Kidney epithelial cell (primary cell): ENCODE measurements at regions not wholly inside any gene's neighbourhood (a gene's known extent, or its start where the extent isn't known, plus 50 kb on each side); places are given as distances from the start of the nearest gene placed in this dataset.
"Not testable (repeated sequence)": the region's sequence is repeated elsewhere in the genome, so short reads cannot be mapped to it uniquely, and the experiment has no call there.

Experiments
- DNase-seq: peaks from one replicate; pipeline ENCODE4 v3.0.0-alpha.2; 2010; ENCODE audit warnings: low read depth
- H3K27me3 ChIP-seq: 2 replicates; pipeline ENCODE4 v1.6.0; 2011; ENCODE audit warnings: low read length; ENCODE audit not compliant: control insufficient read depth, insufficient read depth
- H3K36me3 ChIP-seq: 2 replicates; pipeline ENCODE4 v1.5.1; 2011; ENCODE audit warnings: low read length; ENCODE audit not compliant: control insufficient read depth, insufficient read depth
- H3K4me3 ChIP-seq: 2 replicates; pipeline ENCODE4 v1.5.1; 2011; ENCODE audit warnings: low read depth, mild to moderate bottlenecking, control low read depth, low read length
- CTCF ChIP-seq: IDR thresholded peaks from 2 replicates; pipeline ENCODE4 v1.5.1; 2011; ENCODE audit warnings: mild to moderate bottlenecking, moderate library complexity, low read length, control low read depth, inconsistent platforms; ENCODE audit not compliant: insufficient read depth, poor library complexity, severe bottlenecking

GRCh38 chr5:112532654-112533360 lies 113.7 kb upstream of the EPB41L4A start:
- no peak for TF ChIP-seq CTCF
- H3K36me3 ChIP-seq, result no peaks in the 10 kb centered on the region

GRCh38 chr5:112533362-112533761 lies 114.3 kb upstream of the EPB41L4A start:
- DNase-seq, result no peak
- TF ChIP-seq CTCF, result no peak
- H3K4me3 ChIP-seq, result no peak overlapping the region
- no peaks in the 10 kb centered on the region for H3K27me3 ChIP-seq
- no peaks in the 10 kb centered on the region for H3K36me3 ChIP-seq

More at GRCh38 chr5:112532654-112533360, 113.7 kb upstream of the EPB41L4A start:
- H3K27me3 ChIP-seq, result no peaks in the 10 kb centered on the region
- no peak overlapping the region for H3K4me3 ChIP-seq
- no peak for DNase-seq

GRCh38 chr5:112534067-112534583 lies 115.0 kb upstream of the EPB41L4A start:
- no peak for DNase-seq
- no peak for TF ChIP-seq CTCF
- no peaks in the 10 kb centered on the region for H3K27me3 ChIP-seq
- no peak overlapping the region for H3K4me3 ChIP-seq
- H3K36me3 ChIP-seq, result no peaks in the 10 kb centered on the region

- Histone ChIP-seq H3K4me3 (no peak overlapping the region), H3K27me3 (no peaks in the 10 kb centered on the region), H3K36me3 (no peaks in the 10 kb centered on the region)
- TF ChIP-seq CTCF, result no peak
- DNase-seq, result no peak
These were observed 115.7 kb upstream of the EPB41L4A start for GRCh38 chr5:112534611-112535255.

- DNase-seq, result no peak
- Histone ChIP-seq H3K4me3 (no peak overlapping the region), H3K36me3 (no peaks in the 10 kb centered on the region), H3K27me3 (no peaks in the 10 kb centered on the region)
- no peak for TF ChIP-seq CTCF
These were observed 116.3 kb upstream of the EPB41L4A start for GRCh38 chr5:112535356-112535755.

- not testable (repeated sequence) for H3K27me3 ChIP-seq, H3K4me3 ChIP-seq, H3K36me3 ChIP-seq, DNase-seq
These were observed 125.5 kb upstream of the EPB41L4A start for GRCh38 chr5:112544558-112544957.
